ENCODE measurements at regions not wholly inside any gene's neighbourhood (a gene's known extent, or its start where the extent isn't known, plus 50 kb on each side); places are given as distances from the start of the nearest gene placed in this dataset.

DNA sequence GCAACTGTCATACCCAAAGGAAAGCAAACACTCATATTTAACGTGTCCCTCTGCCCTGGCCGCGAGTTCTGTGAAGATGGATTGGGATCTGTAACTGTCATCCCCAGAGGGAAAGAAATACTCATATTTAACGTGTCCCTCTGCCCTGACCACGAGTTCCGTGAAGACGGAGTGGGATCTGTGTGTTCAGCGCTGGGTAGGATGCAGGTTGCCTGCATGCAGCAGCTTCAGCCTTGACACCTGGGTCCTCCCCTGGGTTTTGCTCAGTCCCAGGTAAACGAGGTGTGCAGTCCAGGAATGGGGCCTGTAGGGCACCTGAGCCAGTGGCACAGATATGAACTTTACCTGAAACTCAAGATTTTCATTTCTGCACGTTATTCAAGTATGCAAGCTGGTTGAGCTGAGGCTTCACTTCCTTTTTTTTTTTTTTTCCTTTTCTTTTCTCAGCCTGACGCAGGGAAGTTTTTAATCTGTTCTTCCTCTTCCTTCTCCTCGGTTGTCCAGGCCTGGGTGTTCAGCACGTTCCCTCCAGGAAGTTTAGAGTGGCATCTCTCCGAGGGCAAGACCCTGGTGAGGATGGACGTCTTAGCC, 159.0 kb upstream of the SHH start:
- DNase-seq (ENCODE audit: low spot score): no peak
- intact Hi-C loops (cut with DNase I): no loop called here

DNA sequence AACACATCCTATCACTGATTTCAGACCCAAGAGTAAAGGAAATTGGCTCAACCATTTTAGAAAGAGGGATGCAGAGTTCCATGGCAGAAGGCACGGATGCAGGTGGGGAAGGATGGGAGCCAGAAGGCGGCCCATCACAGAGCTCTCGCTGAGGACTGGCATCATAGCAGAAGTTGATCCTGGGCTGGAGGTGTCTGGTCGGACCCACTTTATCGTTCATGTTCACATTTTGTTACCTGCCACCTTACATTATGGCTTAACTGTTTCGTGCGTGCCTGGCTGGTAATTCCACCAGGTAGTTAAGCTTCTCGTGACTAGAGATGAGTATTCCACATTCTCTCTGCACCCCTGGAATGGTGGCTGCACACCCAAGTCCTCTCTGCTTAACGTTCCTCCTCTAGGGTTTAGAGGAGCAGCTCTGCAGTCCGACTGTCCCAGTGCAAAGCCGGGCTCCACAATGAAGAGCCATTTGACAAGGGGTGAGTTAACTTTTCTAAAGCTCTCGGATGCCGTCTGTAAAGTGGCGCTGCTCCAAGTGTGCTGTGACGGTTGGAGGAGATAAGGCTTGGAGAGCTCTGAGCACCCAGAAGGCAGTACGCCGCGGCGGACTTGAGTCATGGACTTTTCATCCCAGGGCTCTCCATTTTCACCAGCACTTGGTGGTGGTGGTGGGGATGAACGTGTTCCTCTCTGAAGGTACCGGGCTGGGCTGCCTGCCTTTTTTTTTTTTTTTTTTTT, 157.1 kb upstream of the SHH start:
- intact Hi-C loops (cut with DNase I): no loop called here

DNA sequence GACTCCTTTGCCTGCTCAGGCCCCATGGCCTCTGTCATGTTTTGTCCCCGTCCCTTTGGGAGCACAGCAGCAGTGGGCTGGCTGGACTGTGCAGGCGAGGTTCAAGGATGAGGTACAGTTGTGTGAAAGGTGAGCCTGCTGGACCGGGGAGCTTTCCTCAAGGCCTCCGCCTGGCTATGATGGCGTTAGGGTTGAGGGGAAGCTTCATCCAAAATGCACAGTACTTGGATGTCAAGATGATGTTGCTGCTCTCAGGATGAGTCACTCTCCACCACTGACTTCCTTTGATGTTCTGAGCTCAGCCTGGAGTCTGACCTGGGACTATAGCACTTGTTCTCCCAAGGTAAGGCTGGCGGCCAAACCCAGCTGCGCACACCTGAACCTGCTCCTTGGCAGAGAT, 152.7 kb upstream of the SHH start:
- no peak for DNase-seq (ENCODE audit: low spot score)
- intact Hi-C loops (cut with DNase I): no loop called here

More for the DNA sequence above, 157.1 kb upstream of the SHH start:
- DNase-seq (ENCODE audit: low spot score): peak; percentile 58

DNA sequence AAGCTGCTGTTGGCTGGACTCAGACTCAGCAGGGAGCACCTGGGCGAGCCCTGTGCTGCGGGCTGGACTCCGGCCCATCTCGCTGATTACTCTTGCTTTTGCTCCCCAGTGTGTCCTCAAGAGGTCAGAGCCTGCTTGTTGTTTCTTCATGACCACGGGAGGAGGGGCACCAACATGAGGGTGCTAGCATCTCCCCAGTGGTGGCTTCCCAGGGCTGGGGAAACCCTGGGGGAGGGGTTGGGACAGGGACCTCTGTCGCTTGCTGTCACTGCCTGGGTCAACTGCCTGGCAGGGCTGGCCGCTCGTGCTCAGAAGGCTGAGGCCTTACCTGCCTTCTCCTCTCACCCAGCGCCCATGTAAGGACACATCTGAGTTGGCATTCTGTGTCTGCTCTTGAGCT, 152.3 kb upstream of the SHH start:
- no peak for DNase-seq (ENCODE audit: low spot score)
- intact Hi-C loops (cut with DNase I): no loop called here

DNA sequence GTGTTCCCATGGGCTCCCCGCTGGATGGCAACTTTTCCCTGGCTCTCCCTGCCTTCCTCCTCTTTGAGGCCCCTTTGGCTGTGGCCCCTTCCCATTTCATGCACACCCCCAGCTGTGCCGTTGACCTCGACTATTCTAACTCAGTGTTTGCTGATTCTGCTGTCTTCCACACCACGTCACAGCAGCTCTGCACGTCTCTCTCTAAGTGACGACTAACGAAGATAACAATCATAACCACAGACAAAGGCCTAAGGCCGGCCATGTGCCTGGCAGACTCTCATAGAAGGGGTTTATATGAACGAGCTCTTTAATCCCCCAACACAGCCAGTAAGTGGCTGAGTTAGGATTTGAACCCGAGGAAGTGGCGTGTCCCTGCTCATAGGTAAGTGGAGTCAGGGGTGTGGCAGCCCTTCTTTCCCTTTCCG, 151.5 kb upstream of the SHH start:
- DNase-seq (ENCODE audit: low spot score): no peak
- intact Hi-C loops (cut with DNase I): no loop called here

DNA sequence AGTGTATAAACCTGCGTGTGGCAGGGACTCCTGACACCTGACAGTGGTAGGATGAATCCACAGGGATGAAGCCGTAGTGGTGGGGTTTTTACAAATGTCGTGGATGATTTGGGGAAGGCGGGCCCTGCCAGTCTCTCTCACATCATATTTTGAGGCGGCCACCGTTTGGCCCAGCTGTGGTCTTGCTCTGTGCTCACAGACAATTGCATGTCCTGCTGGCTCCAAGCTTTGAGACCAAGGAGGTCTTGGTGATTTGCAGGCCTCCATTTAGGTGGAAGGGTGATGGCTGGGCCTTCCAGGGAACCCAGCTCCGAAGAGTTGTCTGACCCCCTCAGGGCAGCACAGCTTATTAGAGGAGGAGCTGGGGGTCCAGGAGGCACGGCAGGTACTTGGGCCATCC, 151.1 kb upstream of the SHH start:
- intact Hi-C loops (cut with DNase I): no loop called here
- no peak for DNase-seq (ENCODE audit: low spot score)

DNA sequence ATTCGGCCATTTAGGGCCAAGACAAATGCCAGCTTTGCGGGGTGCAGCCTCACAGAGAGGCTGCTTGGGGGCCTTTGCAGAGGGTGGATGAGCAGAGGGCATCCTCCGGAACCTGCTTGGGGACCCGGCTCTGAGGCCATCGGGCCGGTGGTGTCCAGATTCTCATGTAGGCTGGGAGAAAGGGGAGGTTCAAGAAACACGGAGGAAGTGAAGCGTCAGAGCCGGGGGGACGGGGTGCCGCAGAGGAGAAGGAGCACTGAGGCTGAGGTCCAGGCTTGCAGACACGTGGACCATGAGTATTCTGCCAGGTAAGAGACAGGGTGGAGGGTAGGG, 150.7 kb upstream of the SHH start:
- intact Hi-C loops (cut with DNase I): no loop called here
- no peak for DNase-seq (ENCODE audit: low spot score)

DNA sequence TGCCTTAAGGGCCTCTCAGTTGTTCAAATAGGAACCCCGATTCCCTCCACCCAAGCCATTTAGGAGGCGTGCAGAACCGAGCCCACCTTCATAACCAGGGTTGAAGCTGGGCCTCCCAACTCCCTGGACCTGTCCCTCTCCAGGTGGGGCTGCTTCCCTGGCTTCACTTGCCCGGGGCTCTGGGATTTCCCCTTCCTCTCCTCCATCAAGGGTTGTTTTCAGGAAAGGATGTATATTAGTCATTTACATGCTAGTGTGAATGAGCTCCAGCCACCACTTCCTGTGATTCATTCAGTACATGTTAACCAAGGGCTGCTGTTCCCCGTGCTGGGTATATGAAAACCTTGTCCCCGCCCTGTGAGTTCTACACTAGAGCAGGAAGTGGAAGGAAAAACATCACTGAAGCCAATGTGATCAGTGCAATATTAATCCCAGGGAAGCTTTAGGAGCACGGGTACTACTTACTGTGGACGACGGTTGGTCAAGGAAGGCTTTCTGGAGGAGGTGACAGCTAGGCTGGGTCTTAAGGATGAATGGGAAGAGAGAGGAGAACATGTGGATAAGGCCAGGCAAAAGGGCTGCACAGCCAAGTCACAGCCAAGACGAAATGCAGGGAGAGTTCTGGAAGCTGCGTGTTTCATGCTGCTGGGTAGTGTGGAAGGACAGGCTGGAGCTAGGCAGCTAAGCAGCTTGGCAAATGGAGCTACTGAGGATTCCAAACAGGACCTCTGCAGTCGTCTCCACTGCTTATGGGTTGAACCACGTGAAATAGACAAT, 150.1 kb upstream of the SHH start:
- DNase-seq (ENCODE audit: low spot score): no peak

DNA sequence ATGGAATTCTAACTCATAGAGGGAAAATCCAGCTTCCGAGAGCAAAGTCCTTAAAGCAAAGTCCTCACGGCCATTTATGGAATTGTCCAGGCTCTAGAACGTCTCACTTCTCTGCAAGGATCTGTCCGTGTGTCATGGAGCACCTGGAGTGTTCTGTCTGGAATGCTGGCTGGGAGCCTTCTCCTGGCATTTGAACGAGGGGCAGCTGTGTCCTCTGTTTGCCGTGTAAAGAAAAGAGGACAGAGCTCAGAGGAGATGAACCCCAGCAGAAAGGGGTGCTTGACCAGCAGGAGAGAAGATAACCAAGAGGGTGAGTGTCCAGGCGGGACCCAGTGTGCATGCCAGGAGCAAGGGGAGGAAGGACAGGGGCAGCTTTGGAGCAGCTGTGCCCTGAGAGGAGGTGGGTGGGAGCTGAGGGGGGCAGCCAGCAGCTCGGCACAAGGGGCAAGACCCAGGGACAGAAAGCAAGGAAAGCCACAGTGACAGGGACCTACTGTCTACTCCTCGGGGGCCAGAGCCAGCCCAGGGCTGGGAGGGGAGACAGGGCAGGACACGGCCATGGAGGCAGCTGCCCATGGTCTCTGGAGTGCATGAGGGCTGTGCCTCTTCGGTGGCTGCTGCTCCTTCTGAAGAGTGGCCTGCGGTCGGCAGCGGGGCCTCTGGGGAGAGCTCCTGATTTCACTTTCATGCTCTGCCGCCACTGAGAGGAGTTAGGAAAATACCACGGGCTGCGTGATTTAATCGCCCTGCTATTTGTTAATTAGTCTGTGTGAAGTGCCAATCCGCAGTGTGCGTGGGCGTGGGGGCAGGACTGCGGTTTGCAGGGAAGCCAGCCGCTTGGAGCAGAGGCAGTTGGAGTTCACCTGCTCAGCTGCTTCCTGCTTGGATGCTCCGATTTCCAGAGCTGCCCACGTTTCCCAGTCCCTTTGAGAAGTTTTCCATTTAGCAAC, 149.3 kb upstream of the SHH start:
- intact Hi-C loops (cut with DNase I): no loop called here
- no peak for DNase-seq (ENCODE audit: low spot score)

More for the DNA sequence above, 150.1 kb upstream of the SHH start:
- intact Hi-C loops (cut with DNase I): no loop called here

DNA sequence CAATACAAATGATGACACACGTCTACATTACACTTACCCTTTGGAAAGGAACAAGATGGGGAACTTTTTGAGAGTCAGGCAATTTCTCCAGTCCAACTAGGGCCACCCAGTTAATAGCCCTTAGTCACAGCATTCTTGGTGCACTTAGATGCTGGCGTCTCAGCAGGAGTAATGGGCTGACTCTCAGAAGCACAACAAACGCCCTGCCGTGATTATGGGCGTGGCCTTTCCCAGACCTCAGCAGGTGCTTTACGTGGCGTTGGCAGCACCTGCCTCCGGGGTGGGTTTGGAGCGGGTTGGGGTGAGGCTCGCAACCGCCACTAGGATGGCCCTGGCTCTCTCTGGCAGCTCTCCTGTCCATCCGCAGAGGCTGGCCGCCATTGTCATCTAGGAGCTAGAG, 147.6 kb upstream of the SHH start:
- intact Hi-C loops (cut with DNase I): no loop called here
- no peak for DNase-seq (ENCODE audit: low spot score)

DNA sequence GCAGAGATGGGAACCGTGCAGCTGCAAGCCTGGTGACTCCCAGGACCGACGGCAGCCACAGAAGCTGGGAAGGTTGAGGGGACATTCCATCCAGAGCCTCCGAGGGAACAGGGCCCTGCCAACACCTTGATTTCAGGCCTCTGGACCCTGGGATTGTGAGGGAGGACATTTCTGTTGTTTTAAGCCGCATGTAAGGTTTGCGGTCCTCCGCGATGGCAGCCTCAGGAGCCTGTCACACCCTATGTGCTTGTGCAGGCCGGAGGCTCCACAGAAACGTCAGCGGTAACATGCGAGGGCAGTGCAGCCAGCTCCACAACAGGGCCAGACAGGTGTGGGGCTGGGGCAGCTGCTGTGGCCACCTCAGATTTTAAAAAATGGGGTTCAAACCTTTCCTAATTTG, 144.7 kb upstream of the SHH start:
- intact Hi-C loops (cut with DNase I): no loop called here
- no peak for DNase-seq (ENCODE audit: low spot score)

DNA sequence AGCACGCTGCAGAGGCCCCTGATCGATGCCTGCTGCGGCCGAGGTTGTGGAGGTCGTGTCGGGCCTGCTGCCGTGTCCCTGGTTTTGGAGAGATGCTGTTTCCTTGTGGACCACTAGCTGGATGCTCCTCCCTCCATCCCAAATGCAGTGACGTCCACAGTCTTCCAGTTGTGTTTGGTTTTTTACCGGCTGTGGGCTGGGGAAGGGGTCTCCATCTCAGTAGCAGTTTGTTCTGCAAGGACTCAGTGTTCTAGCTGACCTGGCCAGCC, 143.0 kb upstream of the SHH start:
- DNase-seq (ENCODE audit: low spot score): no peak

DNA sequence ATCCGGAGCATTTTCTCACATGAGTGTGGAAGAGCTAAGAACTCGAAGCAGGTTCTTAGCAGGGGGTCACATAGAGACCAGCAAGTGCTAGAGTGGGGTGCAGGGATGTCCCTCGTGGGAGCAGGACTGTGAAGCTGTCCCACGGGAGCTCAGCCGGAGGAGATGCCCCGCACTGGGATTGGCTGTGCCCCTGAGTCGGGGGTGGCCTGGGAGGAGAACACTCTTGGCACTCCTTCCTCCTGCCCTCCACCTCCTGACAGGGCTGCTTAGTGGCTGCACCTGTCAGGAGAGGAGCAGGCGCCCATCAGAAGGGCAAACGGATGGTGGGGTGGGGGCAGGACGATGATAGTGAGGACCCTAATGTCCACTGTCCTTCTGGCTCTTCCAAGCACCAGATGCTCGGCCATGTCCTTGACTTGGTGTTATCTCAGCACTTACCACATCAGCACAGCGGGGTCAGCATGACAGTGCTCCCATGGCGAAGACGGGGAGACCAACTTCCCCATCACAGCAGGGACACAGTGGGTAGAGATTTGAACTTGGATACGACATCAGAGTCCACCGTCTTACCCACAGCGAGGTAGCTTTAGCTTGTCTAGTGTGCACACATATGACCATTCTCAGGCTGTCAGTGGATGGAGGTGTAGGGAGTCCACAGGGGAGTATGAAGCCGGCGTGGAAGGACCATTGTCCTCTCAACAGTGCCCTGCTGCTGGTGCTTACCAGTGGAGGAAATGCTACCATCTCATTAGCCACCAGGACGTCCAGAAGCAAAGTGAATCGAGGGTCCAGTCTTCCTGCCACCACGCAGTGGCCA, 142.5 kb upstream of the SHH start:
- intact Hi-C loops (cut with DNase I): no loop called here

More for the DNA sequence above, 143.0 kb upstream of the SHH start:
- intact Hi-C loops (cut with DNase I): no loop called here

DNA sequence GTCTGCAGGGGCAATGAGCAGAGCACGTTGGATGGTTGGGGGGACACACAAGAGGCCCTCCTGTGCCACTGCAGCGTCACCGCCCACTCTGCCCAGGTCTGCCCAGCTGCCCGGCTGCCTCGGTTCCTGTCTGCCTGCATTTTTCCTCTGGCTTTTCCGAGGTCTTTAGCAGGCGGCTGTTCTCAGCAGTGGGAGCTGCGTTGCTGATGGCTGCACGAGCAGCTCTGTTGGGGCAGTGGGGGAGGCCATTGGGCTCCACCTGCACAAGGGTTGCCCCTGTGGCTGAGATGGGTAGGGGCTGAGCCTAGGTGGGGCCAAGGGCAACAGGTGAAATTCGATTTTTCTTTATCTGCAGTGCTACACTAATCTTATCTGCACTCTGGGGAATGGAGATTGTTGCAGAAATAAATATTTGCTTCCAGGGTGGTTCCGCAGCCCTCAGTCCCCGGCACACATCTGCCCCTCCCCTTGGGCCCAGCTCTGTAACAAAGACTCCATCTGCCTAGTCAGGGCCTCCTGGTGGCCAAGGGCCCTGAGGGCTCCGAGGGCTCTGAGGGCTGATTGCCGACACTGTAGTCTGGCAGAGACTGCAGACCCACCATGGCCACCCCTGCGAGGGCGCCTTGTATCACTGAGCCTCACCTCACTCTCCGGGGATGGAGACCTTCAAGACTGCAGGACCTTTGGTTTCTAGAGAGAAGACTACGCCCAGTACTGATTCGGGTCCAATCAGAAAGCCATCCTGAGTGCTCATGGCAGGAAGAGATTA, 141.7 kb upstream of the SHH start:
- intact Hi-C loops (cut with DNase I): no loop called here

More for the DNA sequence above, 142.5 kb upstream of the SHH start:
- DNase-seq (ENCODE audit: low spot score): no peak

DNA sequence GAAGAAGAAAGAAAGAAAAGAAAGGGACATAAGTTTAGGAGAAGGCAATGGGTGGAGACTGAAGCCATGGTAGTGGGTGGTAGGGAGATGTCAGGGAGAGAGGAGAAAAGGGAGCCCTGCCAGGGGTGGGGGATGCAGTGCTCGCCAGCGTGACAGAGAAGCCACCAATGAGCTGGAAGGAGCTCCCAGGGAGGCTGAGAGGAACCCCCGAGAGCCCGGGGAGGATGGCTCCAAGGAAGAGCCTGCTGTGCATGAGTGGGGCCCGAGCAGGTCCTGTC, 141.2 kb upstream of the SHH start:
- intact Hi-C loops (cut with DNase I): no loop called here
- no peak for DNase-seq (ENCODE audit: low spot score)

More for the DNA sequence above, 141.7 kb upstream of the SHH start:
- no peak for DNase-seq (ENCODE audit: low spot score)

DNA sequence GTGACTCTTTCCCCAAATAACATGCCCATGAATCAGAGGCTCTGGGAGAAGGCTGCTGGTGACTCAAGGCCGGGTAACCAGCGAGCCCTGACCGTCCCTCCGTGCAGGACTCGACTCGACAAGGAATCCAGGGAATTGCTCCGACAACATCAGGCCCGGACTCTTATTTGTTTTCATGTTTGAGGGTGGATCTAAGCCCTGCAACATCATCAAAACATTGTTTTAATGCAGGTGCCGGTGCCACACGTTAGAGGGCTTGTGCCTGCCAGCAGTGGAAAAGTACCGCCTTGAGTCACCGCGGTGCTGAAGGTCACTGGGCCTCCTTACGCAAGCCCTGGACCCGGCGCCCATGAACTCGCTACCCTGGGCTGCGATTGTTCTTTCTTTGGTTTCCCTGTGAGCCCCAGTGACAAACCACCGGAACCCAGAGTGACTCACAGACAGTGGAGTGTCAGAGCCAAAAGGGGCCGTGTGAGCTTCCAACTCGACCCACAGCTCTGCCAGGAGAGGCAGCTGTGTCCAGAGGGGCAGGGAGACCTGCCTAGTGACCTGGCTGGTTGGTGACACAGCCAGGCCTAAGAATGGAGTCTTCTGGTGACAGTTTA, 139.4 kb upstream of the SHH start:
- intact Hi-C loops (cut with DNase I): no loop called here
- no peak for DNase-seq (ENCODE audit: low spot score)

DNA sequence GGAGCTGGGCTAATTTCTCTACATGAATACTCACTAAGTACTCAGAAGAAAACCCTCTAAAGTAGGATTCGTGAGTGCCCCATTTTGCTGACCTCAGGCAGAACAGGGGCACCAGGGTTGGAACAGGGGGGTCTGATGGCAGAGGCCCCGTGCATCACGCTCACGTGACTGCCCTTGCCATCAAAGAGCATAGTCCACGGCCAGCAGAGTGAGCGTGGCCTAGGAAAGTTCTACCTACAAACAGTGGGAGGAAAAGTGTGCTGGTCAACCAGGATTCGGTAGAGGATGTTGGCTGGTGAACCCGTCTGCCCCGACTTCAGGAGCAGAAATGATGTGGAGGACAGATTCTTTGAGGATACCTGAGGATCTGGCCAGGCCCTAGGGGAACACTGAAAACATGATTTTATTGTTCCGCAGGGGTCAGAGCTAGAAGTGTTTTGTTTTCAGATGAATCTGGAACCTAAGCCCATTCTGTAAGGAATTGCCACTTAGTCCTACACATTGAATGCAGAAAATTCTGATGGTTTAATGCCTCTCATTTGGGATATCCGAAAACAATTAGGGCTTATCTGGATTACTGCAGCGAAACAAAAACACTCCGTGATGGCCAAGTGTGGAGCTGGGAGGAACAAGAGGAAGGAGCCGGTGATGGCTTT, 138.8 kb upstream of the SHH start:
- no peak for DNase-seq (ENCODE audit: low spot score)
- intact Hi-C loops (cut with DNase I): no loop called here

DNA sequence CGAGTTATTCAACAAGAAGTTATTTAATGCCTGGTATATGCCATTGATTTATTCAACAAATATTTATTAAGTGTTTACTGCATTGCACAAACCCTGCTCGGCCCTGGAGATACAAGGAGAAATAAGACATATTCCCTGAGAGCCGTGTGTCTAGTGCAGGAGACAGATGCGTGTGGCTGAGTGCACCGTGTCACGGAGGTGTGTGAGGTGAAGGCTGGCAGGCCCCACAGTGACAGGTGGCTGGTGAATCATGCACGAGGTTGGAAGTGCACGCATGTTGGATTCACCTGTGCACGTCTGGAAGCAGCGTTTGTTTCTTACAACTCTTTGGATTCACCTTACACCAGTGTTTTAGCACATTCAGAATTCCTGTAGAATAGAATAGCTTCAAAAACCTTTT, 136.6 kb upstream of the SHH start:
- intact Hi-C loops (cut with DNase I): loop anchor here in 1 of 2 donors (5.0 kb wide), 1 partner anchor 288 kb away; no protein-coding TSS in a partner anchor
- DNase-seq (ENCODE audit: low spot score): no peak

All from posterior vena cava (tissue), 2 donors.